MM.1S (cell line): ENCODE measurements at regions not wholly inside any gene's neighbourhood (a gene's known extent, or its start where the extent isn't known, plus 50 kb on each side); places are given as distances from the start of the nearest gene placed in this dataset.
A peak's percentile ranks its signal among the peaks of the same experiment; 100 is the strongest.

Source experiments
- DNase-seq: peaks from one replicate; pipeline ENCODE4 v3.0.0-alpha.2; 2015
- H2AFZ ChIP-seq: fragments of 300-600 bp; sonication (generic); 2 replicates; pipeline ENCODE4 v1.6.0; 2016; ENCODE audit warnings: antibody characterized with exemption, low read length
- H3F3A ChIP-seq: fragments of 300-600 bp; sonication (generic); 2 replicates; pipeline ENCODE4 v1.6.1; 2016; ENCODE audit warnings: mild to moderate bottlenecking, antibody characterized with exemption, low read length, moderate library complexity, mixed read lengths; ENCODE audit not compliant: insufficient read depth
- H3K27ac ChIP-seq: fragments of 300-600 bp; sonication (generic); 2 replicates; pipeline ENCODE4 v1.5.1; 2016; ENCODE audit warnings: mild to moderate bottlenecking, low read length
- H3K27me3 ChIP-seq: fragments of 300-600 bp; sonication (generic); replicated peaks from 2 replicates; pipeline ENCODE4 v1.6.0; 2016; ENCODE audit warnings: low read length; ENCODE audit not compliant: insufficient read depth
- H3K36me3 ChIP-seq: fragments of 300-600 bp; sonication (generic); replicated peaks from 2 replicates; pipeline ENCODE4 v1.6.1; 2016; ENCODE audit warnings: mild to moderate bottlenecking, low read length, mixed read lengths; ENCODE audit not compliant: insufficient read depth
- H3K4me1 ChIP-seq: fragments of 300-600 bp; sonication (generic); 2 replicates; pipeline ENCODE4 v1.6.1; 2016; ENCODE audit warnings: low read length, mixed read lengths
- H3K4me2 ChIP-seq: fragments of 300-600 bp; sonication (generic); 2 replicates; pipeline ENCODE4 v1.6.0; 2016; ENCODE audit warnings: low read depth, low read length
- H3K4me3 ChIP-seq: fragments of 300-600 bp; sonication (generic); 2 replicates; pipeline ENCODE4 v1.5.1; 2016; ENCODE audit warnings: low read length, mixed read lengths
- H3K79me2 ChIP-seq: fragments of 300-600 bp; sonication (generic); 2 replicates; pipeline ENCODE4 v1.6.1; 2016; ENCODE audit warnings: mixed run types, low read length, mixed read lengths
- H3K9ac ChIP-seq: fragments of 300-600 bp; sonication (generic); 2 replicates; pipeline ENCODE4 v1.6.1; 2016; ENCODE audit warnings: low read length, mixed read lengths
- H3K9me2 ChIP-seq: fragments of 300-600 bp; sonication (generic); replicated peaks from 2 replicates; pipeline ENCODE4 v1.6.1; 2016; ENCODE audit warnings: mild to moderate bottlenecking, low read length, mixed read lengths; ENCODE audit not compliant: insufficient read depth
- H3K9me3 ChIP-seq: fragments of 300-600 bp; sonication (generic); replicated peaks from 2 replicates; pipeline ENCODE4 v1.6.1; 2016; ENCODE audit warnings: mild to moderate bottlenecking, low read length, mixed read lengths; ENCODE audit not compliant: insufficient read depth
- H4K20me1 ChIP-seq: fragments of 300-600 bp; sonication (generic); 2 replicates; pipeline ENCODE4 v1.6.1; 2016; ENCODE audit warnings: mild to moderate bottlenecking, low read length, moderate library complexity, mixed read lengths; ENCODE audit not compliant: insufficient read depth
- CTCF ChIP-seq: fragments of 300-600 bp; sonication (generic); IDR thresholded peaks from 2 replicates; pipeline ENCODE4 v1.5.1; 2016; ENCODE audit warnings: antibody characterized with exemption, low read length, mixed read lengths
- EZH2 ChIP-seq: fragments of 300-600 bp; sonication (generic); optimal IDR thresholded peaks from 2 replicates; pipeline ENCODE3; 2017; ENCODE audit warnings: low read depth, mild to moderate bottlenecking, antibody characterized with exemption, low read length, mixed read lengths
- EZH2phosphoT487 ChIP-seq: fragments of 300-600 bp; sonication (generic); IDR thresholded peaks from 2 replicates; pipeline ENCODE4 v1.6.1; 2018; ENCODE audit warnings: antibody characterized with exemption, low read length

DNA sequence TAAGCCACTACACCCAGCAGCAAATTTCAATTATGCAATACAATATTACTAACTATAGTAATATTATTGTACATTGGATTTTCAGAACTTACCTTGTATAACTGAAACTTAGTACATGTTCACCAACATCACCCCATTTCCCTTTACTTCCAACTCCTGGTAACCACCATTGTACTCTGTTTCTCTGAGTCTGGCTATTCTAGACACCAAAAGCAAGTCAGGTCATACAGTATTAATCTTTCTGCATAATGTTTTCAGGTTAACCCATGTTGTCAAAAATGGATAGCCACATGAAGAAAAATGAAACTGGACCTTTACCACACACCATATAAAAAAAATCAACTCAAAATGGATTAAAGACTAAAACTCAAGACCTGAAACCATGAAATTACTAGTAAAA, 558.2 kb downstream of the MMUT start:
- Histone ChIP-seq H3K27me3 (no peaks in the 10 kb centered on the region), H3K9ac (no peak overlapping the region), H3K79me2 (no peaks in the 10 kb centered on the region), H3K9me3 (no peaks in the 10 kb centered on the region), H3K27ac (no peak overlapping the region), H3K9me2 (no peaks in the 10 kb centered on the region), H3K4me1 (no peaks in the 10 kb centered on the region), H2AFZ (no peak overlapping the region), H3F3A (peaks cover 3% of the 10 kb centered on the region; the same call in 1 of the 2 replicates), H4K20me1 (no peaks in the 10 kb centered on the region), H3K4me3 (no peak overlapping the region), H3K4me2 (no peak overlapping the region), H3K36me3 (no peaks in the 10 kb centered on the region)
- DNase-seq, result peak; percentile 48
- TF ChIP-seq CTCF (no peak), EZH2 (no peak), EZH2phosphoT487 (no peak)

DNA sequence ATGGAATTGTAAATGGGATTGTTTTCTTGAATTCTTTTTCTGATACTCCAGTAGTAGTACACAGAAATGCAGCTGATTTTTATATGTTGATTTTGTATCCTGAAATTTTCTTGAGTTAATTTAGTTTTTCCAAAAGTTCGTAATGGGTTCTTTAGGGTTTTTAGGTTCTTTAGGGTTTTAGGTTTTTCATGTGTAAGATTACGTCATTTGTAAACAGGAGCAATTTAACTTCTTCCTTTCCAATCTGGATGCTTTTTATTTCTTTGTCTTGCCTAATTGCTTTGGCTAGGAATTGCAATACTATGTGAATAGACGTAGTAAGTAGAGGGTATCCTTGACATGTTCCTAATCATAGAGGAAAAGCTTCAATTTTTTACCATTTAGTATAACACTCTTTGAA, 568.6 kb downstream of the MMUT start:
- DNase-seq, result no peak
- no peaks in the 10 kb centered on the region for H3K79me2 ChIP-seq
- TF ChIP-seq EZH2 (no peak), EZH2phosphoT487 (no peak), CTCF (no peak)

DNA sequence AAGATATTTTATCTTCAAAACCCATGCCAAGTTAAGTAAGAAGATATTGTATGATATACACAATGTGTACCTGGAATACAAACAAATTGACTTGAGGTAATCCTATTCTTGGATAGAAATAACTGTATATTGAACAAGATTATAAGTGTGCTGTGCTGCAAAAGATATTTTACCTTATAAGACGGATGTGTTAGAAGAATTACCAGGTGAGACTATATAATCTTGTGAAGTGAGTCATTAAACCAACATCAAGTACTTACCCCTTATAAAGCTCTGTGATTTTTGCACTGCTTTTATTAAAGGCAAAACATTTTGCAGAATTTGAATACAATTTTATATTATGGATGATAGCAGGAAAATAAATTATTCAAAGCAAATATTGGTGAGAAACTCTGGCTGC, 570.0 kb downstream of the MMUT start:
- Histone ChIP-seq H3K9me2 (no peaks in the 10 kb centered on the region), H3K27me3 (no peaks in the 10 kb centered on the region), H3F3A (no peaks in the 10 kb centered on the region), H3K79me2 (no peaks in the 10 kb centered on the region), H3K4me2 (no peak overlapping the region), H3K9me3 (no peaks in the 10 kb centered on the region), H3K4me1 (no peaks in the 10 kb centered on the region), H3K4me3 (no peak overlapping the region), H2AFZ (no peak overlapping the region), H4K20me1 (no peaks in the 10 kb centered on the region), H3K36me3 (no peaks in the 10 kb centered on the region), H3K9ac (no peak overlapping the region), H3K27ac (no peak overlapping the region)
- no peak for TF ChIP-seq CTCF
- no peak for TF ChIP-seq EZH2phosphoT487
- TF ChIP-seq EZH2, result no peak
- DNase-seq, result no peak

More for the DNA sequence above, 568.6 kb downstream of the MMUT start:
- Histone ChIP-seq H4K20me1 (no peaks in the 10 kb centered on the region), H3K4me2 (no peak overlapping the region), H3F3A (no peaks in the 10 kb centered on the region), H3K27ac (no peak overlapping the region), H3K36me3 (no peaks in the 10 kb centered on the region), H3K9ac (no peak overlapping the region), H2AFZ (no peak overlapping the region), H3K9me2 (no peaks in the 10 kb centered on the region), H3K9me3 (no peaks in the 10 kb centered on the region), H3K4me1 (no peaks in the 10 kb centered on the region), H3K27me3 (no peaks in the 10 kb centered on the region), H3K4me3 (no peak overlapping the region)
